ENCODE measurements at regions not wholly inside any gene's neighbourhood (a gene's known extent, or its start where the extent isn't known, plus 50 kb on each side); places are given as distances from the start of the nearest gene placed in this dataset.

GRCh38 chrX:140362861-140363260 lies 142.0 kb downstream of the SOX3 start:
- Histone ChIP-seq H3K27me3 (ENCODE audit: low read depth) (no peaks in the 10 kb centered on the region), H3K4me1 (peaks cover 20% of the 10 kb centered on the region), H3K4me3 (no peak overlapping the region), H3K9me3 (no peaks in the 10 kb centered on the region), H3K36me3 (replicated peaks) (0 out of 2 replicates have a peak, but pooled peaks cover 2% of the 10 kb centered on the region)
- no peak for DNase-seq (ENCODE audit: low spot score in 2 of 2)
- in situ Hi-C loops (cut with MboI; ENCODE audit: low sequenced_read_pairs), result no loop called here

GRCh38 chrX:140360924-140361323 lies 143.9 kb downstream of the SOX3 start:
- Histone ChIP-seq H3K36me3 (replicated peaks) (no peaks in the 10 kb centered on the region), H3K27me3 (ENCODE audit: low read depth) (no peaks in the 10 kb centered on the region), H3K4me3 (no peak overlapping the region), H3K4me1 (peaks cover 20% of the 10 kb centered on the region), H3K9me3 (no peaks in the 10 kb centered on the region)
- peak; percentile 43 to 55 for DNase-seq (ENCODE audit: low spot score in 2 of 2)
- in situ Hi-C loops (cut with MboI; ENCODE audit: low sequenced_read_pairs), result no loop called here

- no peaks in the 10 kb centered on the region for H3K36me3 ChIP-seq (replicated peaks)
- H3K4me1 ChIP-seq, result peaks cover 26% of the 10 kb centered on the region
- peak; percentile 58 to 64 for DNase-seq (ENCODE audit: low spot score in 2 of 2)
- in situ Hi-C loops (cut with MboI; ENCODE audit: low sequenced_read_pairs), result no loop called here
- no peaks in the 10 kb centered on the region for H3K27me3 ChIP-seq (ENCODE audit: low read depth)
- H3K9me3 ChIP-seq, result no peaks in the 10 kb centered on the region
- no peak overlapping the region for H3K4me3 ChIP-seq
Measured at GRCh38 chrX:140360284-140360683, 144.6 kb downstream of the SOX3 start.

GRCh38 chrX:140355922-140356321 lies 148.9 kb downstream of the SOX3 start:
- H3K9me3 ChIP-seq, result no peaks in the 10 kb centered on the region
- no peaks in the 10 kb centered on the region for H3K27me3 ChIP-seq (ENCODE audit: low read depth)
- no peak for DNase-seq (ENCODE audit: low spot score in 2 of 2)
- peaks cover 29% of the 10 kb centered on the region for H3K4me1 ChIP-seq
- in situ Hi-C loops (cut with MboI; ENCODE audit: low sequenced_read_pairs), result no loop called here
- H3K36me3 ChIP-seq (replicated peaks), result no peaks in the 10 kb centered on the region
- H3K4me3 ChIP-seq, result no peak overlapping the region

GRCh38 chrX:140355429-140355828 lies 149.4 kb downstream of the SOX3 start:
- H3K4me1 ChIP-seq, result peaks cover 24% of the 10 kb centered on the region
- no peak for DNase-seq (ENCODE audit: low spot score in 2 of 2)
- H3K27me3 ChIP-seq (ENCODE audit: low read depth), result no peaks in the 10 kb centered on the region
- H3K4me3 ChIP-seq, result no peak overlapping the region
- in situ Hi-C loops (cut with MboI; ENCODE audit: low sequenced_read_pairs), result no loop called here
- H3K36me3 ChIP-seq (replicated peaks), result no peaks in the 10 kb centered on the region
- H3K9me3 ChIP-seq, result no peaks in the 10 kb centered on the region

GRCh38 chrX:140354431-140355120 lies 150.3 kb downstream of the SOX3 start:
- Histone ChIP-seq H3K4me3 (no peak overlapping the region), H3K27me3 (ENCODE audit: low read depth) (no peaks in the 10 kb centered on the region), H3K9me3 (no peaks in the 10 kb centered on the region), H3K4me1 (peaks cover 16% of the 10 kb centered on the region), H3K36me3 (replicated peaks) (no peaks in the 10 kb centered on the region)
- peak; percentile 42 to 77 for DNase-seq (ENCODE audit: low spot score in 2 of 2)
- in situ Hi-C loops (cut with MboI; ENCODE audit: low sequenced_read_pairs), result no loop called here

- H3K36me3 ChIP-seq (replicated peaks), result no peaks in the 10 kb centered on the region
- H3K4me3 ChIP-seq, result no peak overlapping the region
- DNase-seq (ENCODE audit: low spot score in 2 of 2), result no peak
- in situ Hi-C loops (cut with MboI; ENCODE audit: low sequenced_read_pairs), result no loop called here
- H3K4me1 ChIP-seq, result peaks cover 16% of the 10 kb centered on the region
- no peaks in the 10 kb centered on the region; the same call in 1 of the 2 replicates for H3K27me3 ChIP-seq (ENCODE audit: low read depth)
- no peaks in the 10 kb centered on the region for H3K9me3 ChIP-seq
Measured at GRCh38 chrX:140346729-140347128, 158.1 kb downstream of the SOX3 start.

GRCh38 chrX:140343226-140343868 lies 161.5 kb downstream of the SOX3 start:
- Histone ChIP-seq H3K36me3 (replicated peaks) (no peaks in the 10 kb centered on the region), H3K27me3 (ENCODE audit: low read depth) (no peaks in the 10 kb centered on the region; the same call in 1 of the 2 replicates), H3K4me1 (peaks cover 16% of the 10 kb centered on the region), H3K9me3 (no peaks in the 10 kb centered on the region), H3K4me3 (no peak overlapping the region)
- in situ Hi-C loops (cut with MboI; ENCODE audit: low sequenced_read_pairs), result no loop called here
- DNase-seq (ENCODE audit: low spot score in 2 of 2), result no peak

- in situ Hi-C loops (cut with MboI; ENCODE audit: low sequenced_read_pairs), result no loop called here
- Histone ChIP-seq H3K36me3 (replicated peaks) (no peaks in the 10 kb centered on the region), H3K9me3 (no peaks in the 10 kb centered on the region), H3K27me3 (ENCODE audit: low read depth) (no peaks in the 10 kb centered on the region; the same call in 1 of the 2 replicates), H3K4me1 (peaks cover 16% of the 10 kb centered on the region), H3K4me3 (no peak overlapping the region)
- DNase-seq (ENCODE audit: low spot score in 2 of 2), result no peak
Measured at GRCh38 chrX:140342410-140342809, 162.5 kb downstream of the SOX3 start.

- Histone ChIP-seq H3K9me3 (no peaks in the 10 kb centered on the region), H3K36me3 (replicated peaks) (no peaks in the 10 kb centered on the region), H3K4me1 (no peaks in the 10 kb centered on the region), H3K27me3 (ENCODE audit: low read depth) (no peaks in the 10 kb centered on the region), H3K4me3 (no peak overlapping the region)
- in situ Hi-C loops (cut with MboI; ENCODE audit: low sequenced_read_pairs), result no loop called here
- DNase-seq (ENCODE audit: low spot score in 2 of 2), result no peak
Measured at GRCh38 chrX:140337263-140337662, 167.6 kb downstream of the SOX3 start.

GRCh38 chrX:140318296-140318695 lies 186.6 kb downstream of the SOX3 start:
- Histone ChIP-seq H3K27me3 (ENCODE audit: low read depth) (no peaks in the 10 kb centered on the region), H3K36me3 (replicated peaks) (no peaks in the 10 kb centered on the region), H3K4me1 (peaks cover 7% of the 10 kb centered on the region), H3K4me3 (no peak overlapping the region), H3K9me3 (no peaks in the 10 kb centered on the region)
- peak; percentile 16 to 53 for DNase-seq (ENCODE audit: low spot score in 2 of 2)
- in situ Hi-C loops (cut with MboI; ENCODE audit: low sequenced_read_pairs), result no loop called here

GRCh38 chrX:140317462-140317861 lies 187.4 kb downstream of the SOX3 start:
- no peaks in the 10 kb centered on the region for H3K36me3 ChIP-seq (replicated peaks)
- no peak overlapping the region for H3K4me3 ChIP-seq
- in situ Hi-C loops (cut with MboI; ENCODE audit: low sequenced_read_pairs), result no loop called here
- H3K4me1 ChIP-seq, result peaks cover 7% of the 10 kb centered on the region
- H3K27me3 ChIP-seq (ENCODE audit: low read depth), result no peaks in the 10 kb centered on the region
- peak in 1 of 2 experiments; percentile 9 for DNase-seq (ENCODE audit: low spot score in 2 of 2)
- no peaks in the 10 kb centered on the region for H3K9me3 ChIP-seq

GRCh38 chrX:140298960-140299825 lies 205.7 kb downstream of the SOX3 start:
- no peak for DNase-seq (ENCODE audit: low spot score in 2 of 2)
- H3K27me3 ChIP-seq (ENCODE audit: low read depth), result no peaks in the 10 kb centered on the region
- no peaks in the 10 kb centered on the region for H3K4me1 ChIP-seq
- in situ Hi-C loops (cut with MboI; ENCODE audit: low sequenced_read_pairs), result no loop called here
- H3K9me3 ChIP-seq, result no peaks in the 10 kb centered on the region
- no peak overlapping the region for H3K4me3 ChIP-seq
- no peaks in the 10 kb centered on the region for H3K36me3 ChIP-seq (replicated peaks)

GRCh38 chrX:140297273-140297672 lies 207.6 kb downstream of the SOX3 start:
- Histone ChIP-seq H3K4me3 (no peak overlapping the region), H3K36me3 (replicated peaks) (no peaks in the 10 kb centered on the region), H3K9me3 (no peaks in the 10 kb centered on the region), H3K27me3 (ENCODE audit: low read depth) (no peaks in the 10 kb centered on the region), H3K4me1 (peaks cover 6% of the 10 kb centered on the region)
- in situ Hi-C loops (cut with MboI; ENCODE audit: low sequenced_read_pairs), result no loop called here
- DNase-seq (ENCODE audit: low spot score in 2 of 2), result no peak

Measured in HAP-1 (cell line).